GM12872 (cell line): ENCODE measurements at regions not wholly inside any gene's neighbourhood (a gene's known extent, or its start where the extent isn't known, plus 50 kb on each side); places are given as distances from the start of the nearest gene placed in this dataset.
A peak's percentile ranks its signal among the peaks of the same experiment; 100 is the strongest.

Experiments used
- TF ChIP-seq, protein P1 (sequence below): IDR thresholded peaks from 3 replicates; pipeline ENCODE4 v1.5.1; 2011; ENCODE audit warnings: low read depth, mild to moderate bottlenecking, low read length, moderate library complexity; ENCODE audit not compliant: insufficient read depth

- TF ChIP-seq, protein P1, sequence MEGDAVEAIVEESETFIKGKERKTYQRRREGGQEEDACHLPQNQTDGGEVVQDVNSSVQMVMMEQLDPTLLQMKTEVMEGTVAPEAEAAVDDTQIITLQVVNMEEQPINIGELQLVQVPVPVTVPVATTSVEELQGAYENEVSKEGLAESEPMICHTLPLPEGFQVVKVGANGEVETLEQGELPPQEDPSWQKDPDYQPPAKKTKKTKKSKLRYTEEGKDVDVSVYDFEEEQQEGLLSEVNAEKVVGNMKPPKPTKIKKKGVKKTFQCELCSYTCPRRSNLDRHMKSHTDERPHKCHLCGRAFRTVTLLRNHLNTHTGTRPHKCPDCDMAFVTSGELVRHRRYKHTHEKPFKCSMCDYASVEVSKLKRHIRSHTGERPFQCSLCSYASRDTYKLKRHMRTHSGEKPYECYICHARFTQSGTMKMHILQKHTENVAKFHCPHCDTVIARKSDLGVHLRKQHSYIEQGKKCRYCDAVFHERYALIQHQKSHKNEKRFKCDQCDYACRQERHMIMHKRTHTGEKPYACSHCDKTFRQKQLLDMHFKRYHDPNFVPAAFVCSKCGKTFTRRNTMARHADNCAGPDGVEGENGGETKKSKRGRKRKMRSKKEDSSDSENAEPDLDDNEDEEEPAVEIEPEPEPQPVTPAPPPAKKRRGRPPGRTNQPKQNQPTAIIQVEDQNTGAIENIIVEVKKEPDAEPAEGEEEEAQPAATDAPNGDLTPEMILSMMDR, result peak; percentile 64
Observed at GRCh38 chr11:82676483-82677094, 57.1 kb downstream of the FAM181B start.

DNA sequence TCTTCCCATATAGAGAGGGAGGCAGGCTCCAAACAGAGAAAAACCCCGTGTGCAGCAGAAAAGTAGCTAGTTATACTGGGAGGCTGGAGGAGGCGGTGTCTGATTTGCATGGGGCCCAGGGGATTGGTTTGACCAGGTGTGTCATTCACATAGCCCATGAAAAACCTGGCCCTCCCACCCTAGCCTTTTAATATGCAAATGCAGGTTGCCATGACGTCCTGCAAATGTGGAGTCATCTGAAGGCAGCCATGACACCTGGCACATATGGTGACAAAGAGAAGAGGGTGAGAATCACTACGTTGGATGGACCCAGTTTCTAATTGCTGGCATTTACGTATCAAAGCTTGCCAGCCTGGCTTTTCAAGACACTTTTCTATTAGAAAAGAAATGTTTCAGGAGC is 57.8 kb downstream of the FAM181B start:
- TF ChIP-seq, protein P1, result no peak

DNA sequence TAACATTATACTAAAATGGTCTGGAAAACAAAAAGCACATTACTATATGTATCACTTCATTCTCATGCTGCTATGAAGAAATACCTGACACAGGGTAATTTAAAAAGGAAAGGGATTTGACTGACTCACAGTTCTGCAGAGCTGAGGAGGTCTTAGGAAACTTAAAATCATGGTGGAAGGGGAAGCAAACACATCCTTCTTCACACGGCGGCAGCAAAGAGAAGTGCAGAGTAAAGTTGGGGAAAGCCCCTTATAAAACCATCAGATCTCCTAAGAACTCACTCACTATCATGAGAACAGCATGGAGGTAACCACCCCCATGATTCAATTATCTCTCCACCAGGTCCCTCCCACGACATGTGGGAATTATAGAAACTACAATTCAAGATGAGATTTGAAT is 60.0 kb downstream of the FAM181B start:
- TF ChIP-seq, protein P1, result no peak

DNA sequence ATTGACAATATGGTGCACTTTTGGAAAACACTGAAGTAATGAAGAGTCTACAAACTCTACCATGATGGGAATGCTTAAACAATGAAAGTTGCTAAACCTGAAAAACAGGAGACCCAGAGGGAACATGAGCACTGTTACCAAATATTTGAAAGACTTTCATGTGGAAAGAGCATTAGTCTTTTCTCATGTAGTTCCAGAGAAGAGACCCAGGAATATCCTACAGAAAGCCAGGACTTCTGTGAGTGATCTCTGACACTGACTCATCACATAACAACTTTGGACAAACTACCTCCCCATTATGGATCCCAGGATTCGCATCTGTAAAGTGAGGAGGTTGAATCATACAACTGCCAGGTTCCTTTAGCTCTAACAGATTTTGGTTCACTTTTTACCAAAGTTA is 62.2 kb downstream of the FAM181B start:
- TF ChIP-seq, protein P1, result no peak

DNA sequence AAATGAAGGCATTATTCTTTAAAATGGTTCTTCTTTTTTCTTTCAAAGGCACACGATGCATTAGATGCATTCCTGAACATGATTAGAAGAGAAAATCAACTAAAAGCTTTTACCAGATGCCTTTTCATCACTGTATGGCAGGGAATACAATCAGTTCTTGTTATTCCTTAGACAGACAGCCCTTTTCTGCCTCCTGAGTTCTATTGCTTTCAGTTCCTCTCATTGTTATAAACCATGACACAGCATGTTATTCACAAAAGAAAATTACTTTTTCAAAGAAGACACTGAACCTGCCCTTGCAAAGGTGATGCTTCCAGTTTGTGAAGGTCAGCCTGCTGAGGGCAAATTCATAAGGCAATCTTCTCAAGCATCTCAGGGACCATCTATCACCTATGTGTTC is 70.1 kb downstream of the FAM181B start:
- TF ChIP-seq, protein P1, result no peak

DNA sequence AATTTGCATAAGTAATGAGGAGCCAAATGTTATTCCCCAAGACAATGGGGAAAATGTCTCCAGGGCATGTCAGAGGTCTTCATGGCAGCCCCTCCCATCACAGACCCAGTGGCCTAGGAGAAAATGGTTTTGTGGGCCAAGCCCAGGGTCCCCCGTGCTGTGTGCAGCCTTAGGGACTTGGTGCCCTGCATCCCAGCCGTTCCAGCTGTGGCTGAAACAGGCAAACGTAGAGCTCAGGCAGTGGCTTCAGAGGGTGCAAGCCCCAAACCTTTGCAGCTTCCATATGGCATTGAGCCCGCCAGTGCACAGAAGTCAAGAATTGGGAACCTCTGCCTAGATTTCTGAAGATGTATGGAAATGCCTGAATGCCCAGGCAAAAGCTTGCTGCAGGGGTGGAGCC is 79.9 kb downstream of the FAM181B start:
- TF ChIP-seq, protein P1, result no peak

DNA sequence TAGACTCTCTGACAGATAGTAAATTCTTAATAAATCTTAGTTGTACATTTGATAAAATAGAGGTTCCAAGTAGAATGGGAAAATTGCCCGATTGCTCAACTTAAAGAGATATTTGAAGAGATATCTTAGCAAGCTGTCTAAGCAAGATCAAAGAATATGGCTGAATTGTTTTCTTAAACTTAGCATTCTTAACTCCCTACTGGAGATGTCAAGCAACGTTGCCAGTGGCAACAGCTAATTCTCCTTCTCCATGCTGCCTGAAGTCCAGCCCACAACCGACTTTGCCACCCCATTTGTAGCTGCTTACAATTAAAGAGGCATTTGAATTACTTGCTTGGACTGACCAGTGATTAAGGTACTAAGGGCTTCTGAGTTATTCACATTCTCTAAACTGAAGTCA is 94.4 kb downstream of the FAM181B start:
- TF ChIP-seq, protein P1, result no peak
